DOHH2 (cell line): ENCODE measurements at regions not wholly inside any gene's neighbourhood (a gene's known extent, or its start where the extent isn't known, plus 50 kb on each side); places are given as distances from the start of the nearest gene placed in this dataset.

ENCODE experiments used
- CTCF ChIP-seq: fragments of 200-600 bp; sonication (generic); IDR thresholded peaks from one replicate; pipeline ENCODE4 v1.5.1; 2014; ENCODE audit warnings: antibody characterized with exemption, mild to moderate bottlenecking, low read depth, low read length; ENCODE audit not compliant: poor library complexity, severe bottlenecking
- EZH2phosphoT487 ChIP-seq: fragments of 200-600 bp; sonication (generic); IDR thresholded peaks from 2 replicates; pipeline ENCODE4 v1.6.1; 2017; ENCODE audit warnings: borderline replicate concordance, mild to moderate bottlenecking, antibody characterized with exemption, low read length, moderate library complexity, mixed read lengths

GRCh38 chr4:114383067-114383466, 215.5 kb upstream of the UGT8 start:
- TF ChIP-seq CTCF (no peak), EZH2phosphoT487 (no peak)
